Stomach (tissue), 4 donors: ENCODE measurements at regions not wholly inside any gene's neighbourhood (a gene's known extent, or its start where the extent isn't known, plus 50 kb on each side); places are given as distances from the start of the nearest gene placed in this dataset.

Experiments used
- CTCF ChIP-seq, 7 experiments: fragments of 450-650 bp in 4 of 7; fragments of 200-600 bp in 3 of 7; sonication (generic) in 3 of 7; IDR thresholded peaks; one replicate each; pipeline ENCODE4 v1.5.1; 2016 to 2019; ENCODE audit warnings: antibody characterized with exemption in 7 of 7, control low read depth in 2 of 7, mild to moderate bottlenecking in 1 of 7
- POLR2A ChIP-seq, 4 donors: fragments of 450-650 bp; IDR thresholded peaks; one replicate each; pipeline ENCODE4 v1.6.1; 2016; ENCODE audit warnings: antibody characterized with exemption in 4 of 4, control low read depth in 2 of 4, mild to moderate bottlenecking in 1 of 4, moderate library complexity in 1 of 4
- POLR2AphosphoS5 ChIP-seq, 3 donors: sonication (generic); formaldehyde crosslinking; IDR thresholded peaks; one replicate each; pipeline ENCODE4 v1.6.1; 2016; ENCODE audit warnings: antibody characterized with exemption in 3 of 3

DNA sequence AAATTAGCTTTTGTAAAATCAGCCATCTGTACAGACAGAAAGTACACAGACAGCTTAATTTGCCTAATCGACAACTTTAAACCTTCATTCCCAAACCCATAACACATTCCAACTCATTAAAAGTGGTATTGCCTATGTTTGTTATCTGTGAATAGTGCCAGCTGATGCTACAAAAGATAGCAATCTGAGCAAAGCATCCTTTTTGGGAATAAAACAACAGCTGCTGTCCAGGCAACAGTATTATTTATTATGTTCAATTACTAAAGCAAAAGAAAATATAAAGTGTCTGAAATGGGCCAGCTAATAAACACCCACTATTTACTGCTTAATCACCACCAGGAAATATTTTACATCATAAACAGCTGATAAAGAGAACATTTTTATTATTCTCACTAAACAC, 134.8 kb upstream of the ABI3BP start:
- TF ChIP-seq CTCF (IDR thresholded peaks at IDR 0.05), result no peak
- no peak for TF ChIP-seq POLR2A (IDR thresholded peaks at IDR 0.05)
- TF ChIP-seq POLR2AphosphoS5 (IDR thresholded peaks at IDR 0.05), result no peak
